GM12878 (cell line): ENCODE measurements at regions not wholly inside any gene's neighbourhood (a gene's known extent, or its start where the extent isn't known, plus 50 kb on each side); places are given as distances from the start of the nearest gene placed in this dataset.

ENCODE experiments used
- BCL11A ChIP-seq: IDR thresholded peaks from 2 replicates; pipeline ENCODE4 v1.6.1; 2011; ENCODE audit warnings: low read depth, low read length
- BRCA1 ChIP-seq: IDR thresholded peaks from 2 replicates; pipeline ENCODE4 v1.6.1; 2011; ENCODE audit warnings: low read depth, low read length, improper control_type of control experiment
- MYB ChIP-seq: fragments of 150-350 bp; IDR thresholded peaks from 2 replicates; pipeline ENCODE4 v1.6.1; 2014; ENCODE audit warnings: mild to moderate bottlenecking, low read depth, low read length, borderline replicate concordance
- TF ChIP-seq, protein P1 (sequence below): fragments of 450-650 bp; formaldehyde crosslinking; IDR thresholded peaks from 2 replicates; pipeline ENCODE4 v1.5.0; 2022; ENCODE audit warnings: mild to moderate bottlenecking, missing genetic modification characterization
- TF ChIP-seq, protein P2 (sequence below): fragments of 450-650 bp; IDR thresholded peaks from 2 replicates; pipeline ENCODE4 v1.6.1; 2017; ENCODE audit warnings: mild to moderate bottlenecking, low read depth, inconsistent platforms; ENCODE audit not compliant: poor library complexity, severe bottlenecking
- TF ChIP-seq, protein P3 (sequence below): IDR thresholded peaks from 2 replicates; pipeline ENCODE4 v1.6.1; 2012; ENCODE audit warnings: mild to moderate bottlenecking, low read depth, low read length

DNA sequence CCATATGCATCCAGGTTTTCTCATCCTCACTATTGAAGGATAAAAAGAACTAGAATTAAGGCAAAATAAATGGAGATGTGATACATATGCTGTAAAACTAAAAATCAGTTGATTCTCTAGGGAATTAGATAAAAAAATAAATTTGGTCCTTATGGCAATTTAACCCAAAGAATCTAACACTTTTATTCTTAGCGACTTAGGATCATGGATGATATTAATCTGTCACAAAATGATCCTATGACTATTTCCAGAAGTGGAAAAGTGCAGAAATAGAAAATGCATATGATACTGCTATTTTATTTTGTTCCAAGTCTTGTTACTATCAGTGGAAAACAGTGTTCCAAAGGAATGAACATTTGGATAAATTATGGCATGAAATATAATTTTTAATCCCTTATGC is 746.3 kb downstream of the ROBO2 start (continued):
- TF ChIP-seq, protein P1, sequence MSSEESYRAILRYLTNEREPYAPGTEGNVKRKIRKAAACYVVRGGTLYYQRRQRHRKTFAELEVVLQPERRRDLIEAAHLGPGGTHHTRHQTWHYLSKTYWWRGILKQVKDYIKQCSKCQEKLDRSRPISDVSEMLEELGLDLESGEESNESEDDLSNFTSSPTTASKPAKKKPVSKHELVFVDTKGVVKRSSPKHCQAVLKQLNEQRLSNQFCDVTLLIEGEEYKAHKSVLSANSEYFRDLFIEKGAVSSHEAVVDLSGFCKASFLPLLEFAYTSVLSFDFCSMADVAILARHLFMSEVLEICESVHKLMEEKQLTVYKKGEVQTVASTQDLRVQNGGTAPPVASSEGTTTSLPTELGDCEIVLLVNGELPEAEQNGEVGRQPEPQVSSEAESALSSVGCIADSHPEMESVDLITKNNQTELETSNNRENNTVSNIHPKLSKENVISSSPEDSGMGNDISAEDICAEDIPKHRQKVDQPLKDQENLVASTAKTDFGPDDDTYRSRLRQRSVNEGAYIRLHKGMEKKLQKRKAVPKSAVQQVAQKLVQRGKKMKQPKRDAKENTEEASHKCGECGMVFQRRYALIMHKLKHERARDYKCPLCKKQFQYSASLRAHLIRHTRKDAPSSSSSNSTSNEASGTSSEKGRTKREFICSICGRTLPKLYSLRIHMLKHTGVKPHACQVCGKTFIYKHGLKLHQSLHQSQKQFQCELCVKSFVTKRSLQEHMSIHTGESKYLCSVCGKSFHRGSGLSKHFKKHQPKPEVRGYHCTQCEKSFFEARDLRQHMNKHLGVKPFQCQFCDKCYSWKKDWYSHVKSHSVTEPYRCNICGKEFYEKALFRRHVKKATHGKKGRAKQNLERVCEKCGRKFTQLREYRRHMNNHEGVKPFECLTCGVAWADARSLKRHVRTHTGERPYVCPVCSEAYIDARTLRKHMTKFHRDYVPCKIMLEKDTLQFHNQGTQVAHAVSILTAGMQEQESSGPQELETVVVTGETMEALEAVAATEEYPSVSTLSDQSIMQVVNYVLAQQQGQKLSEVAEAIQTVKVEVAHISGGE (CRISPR knock-in tag): no peak
- TF ChIP-seq, protein P2, sequence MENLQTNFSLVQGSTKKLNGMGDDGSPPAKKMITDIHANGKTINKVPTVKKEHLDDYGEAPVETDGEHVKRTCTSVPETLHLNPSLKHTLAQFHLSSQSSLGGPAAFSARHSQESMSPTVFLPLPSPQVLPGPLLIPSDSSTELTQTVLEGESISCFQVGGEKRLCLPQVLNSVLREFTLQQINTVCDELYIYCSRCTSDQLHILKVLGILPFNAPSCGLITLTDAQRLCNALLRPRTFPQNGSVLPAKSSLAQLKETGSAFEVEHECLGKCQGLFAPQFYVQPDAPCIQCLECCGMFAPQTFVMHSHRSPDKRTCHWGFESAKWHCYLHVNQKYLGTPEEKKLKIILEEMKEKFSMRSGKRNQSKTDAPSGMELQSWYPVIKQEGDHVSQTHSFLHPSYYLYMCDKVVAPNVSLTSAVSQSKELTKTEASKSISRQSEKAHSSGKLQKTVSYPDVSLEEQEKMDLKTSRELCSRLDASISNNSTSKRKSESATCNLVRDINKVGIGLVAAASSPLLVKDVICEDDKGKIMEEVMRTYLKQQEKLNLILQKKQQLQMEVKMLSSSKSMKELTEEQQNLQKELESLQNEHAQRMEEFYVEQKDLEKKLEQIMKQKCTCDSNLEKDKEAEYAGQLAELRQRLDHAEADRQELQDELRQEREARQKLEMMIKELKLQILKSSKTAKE: no peak
- TF ChIP-seq, protein P3, sequence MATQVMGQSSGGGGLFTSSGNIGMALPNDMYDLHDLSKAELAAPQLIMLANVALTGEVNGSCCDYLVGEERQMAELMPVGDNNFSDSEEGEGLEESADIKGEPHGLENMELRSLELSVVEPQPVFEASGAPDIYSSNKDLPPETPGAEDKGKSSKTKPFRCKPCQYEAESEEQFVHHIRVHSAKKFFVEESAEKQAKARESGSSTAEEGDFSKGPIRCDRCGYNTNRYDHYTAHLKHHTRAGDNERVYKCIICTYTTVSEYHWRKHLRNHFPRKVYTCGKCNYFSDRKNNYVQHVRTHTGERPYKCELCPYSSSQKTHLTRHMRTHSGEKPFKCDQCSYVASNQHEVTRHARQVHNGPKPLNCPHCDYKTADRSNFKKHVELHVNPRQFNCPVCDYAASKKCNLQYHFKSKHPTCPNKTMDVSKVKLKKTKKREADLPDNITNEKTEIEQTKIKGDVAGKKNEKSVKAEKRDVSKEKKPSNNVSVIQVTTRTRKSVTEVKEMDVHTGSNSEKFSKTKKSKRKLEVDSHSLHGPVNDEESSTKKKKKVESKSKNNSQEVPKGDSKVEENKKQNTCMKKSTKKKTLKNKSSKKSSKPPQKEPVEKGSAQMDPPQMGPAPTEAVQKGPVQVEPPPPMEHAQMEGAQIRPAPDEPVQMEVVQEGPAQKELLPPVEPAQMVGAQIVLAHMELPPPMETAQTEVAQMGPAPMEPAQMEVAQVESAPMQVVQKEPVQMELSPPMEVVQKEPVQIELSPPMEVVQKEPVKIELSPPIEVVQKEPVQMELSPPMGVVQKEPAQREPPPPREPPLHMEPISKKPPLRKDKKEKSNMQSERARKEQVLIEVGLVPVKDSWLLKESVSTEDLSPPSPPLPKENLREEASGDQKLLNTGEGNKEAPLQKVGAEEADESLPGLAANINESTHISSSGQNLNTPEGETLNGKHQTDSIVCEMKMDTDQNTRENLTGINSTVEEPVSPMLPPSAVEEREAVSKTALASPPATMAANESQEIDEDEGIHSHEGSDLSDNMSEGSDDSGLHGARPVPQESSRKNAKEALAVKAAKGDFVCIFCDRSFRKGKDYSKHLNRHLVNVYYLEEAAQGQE: no peak
- TF ChIP-seq BRCA1 (no peak), BCL11A (no peak), MYB (no peak)
